SIG-M5 treated with dmso at 0.1 percent for 504 hours (cell line): ENCODE measurements at regions not wholly inside any gene's neighbourhood (a gene's known extent, or its start where the extent isn't known, plus 50 kb on each side); places are given as distances from the start of the nearest gene placed in this dataset.

Source experiments
- DNase-seq: peaks from one replicate; lab custom pipeline; 2025; ENCODE audit not compliant: unreplicated experiment; lab: John Stamatoyannopoulos, UW

DNA sequence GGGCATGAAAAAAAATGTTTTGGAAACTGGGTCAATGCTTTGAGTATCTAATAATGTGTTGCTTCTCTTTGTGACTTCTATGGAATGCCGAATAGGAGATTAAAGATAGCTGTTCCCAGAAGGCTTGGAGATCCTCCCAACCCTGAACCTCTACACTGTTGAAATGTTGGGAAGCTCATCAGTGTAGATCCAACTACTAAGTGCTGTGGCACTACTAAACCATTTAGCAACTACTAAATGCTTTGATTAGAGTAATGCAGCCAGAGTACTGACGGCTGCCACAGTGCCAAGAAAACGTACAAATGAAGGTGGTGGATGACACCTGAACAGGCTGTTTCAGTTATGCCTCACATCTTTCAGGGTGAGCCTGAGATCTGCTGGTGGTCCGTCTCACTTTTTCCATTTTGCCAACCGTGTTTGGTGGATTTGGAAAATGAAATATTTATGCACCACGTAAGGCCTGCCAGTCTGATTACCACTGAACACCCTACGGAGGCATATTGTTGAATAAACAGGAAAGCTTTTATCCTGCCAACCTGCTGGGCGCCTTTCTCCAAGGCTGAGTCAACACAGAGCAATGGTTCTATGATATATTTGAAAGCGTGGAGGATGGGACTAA, 938.0 kb upstream of the FLRT2 start:
- no peak for DNase-seq

DNA sequence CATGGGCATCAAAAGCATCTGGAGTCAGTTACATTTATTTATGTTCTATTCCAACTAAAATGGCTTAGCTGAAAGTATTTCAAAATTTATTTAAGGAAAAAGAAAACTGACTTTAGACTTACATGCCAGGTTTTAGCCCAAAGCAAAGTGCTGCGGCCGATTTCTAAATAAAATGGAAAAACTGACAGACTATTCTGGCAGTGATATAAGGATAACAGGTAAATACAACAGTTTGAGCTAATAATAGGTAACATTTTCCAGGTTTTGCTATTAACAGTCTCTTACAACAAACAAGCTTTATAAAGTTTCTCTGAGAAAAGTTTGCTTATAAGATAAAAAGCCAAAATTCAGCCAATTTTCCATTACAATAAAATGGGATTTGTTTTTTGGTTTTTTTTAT, 937.2 kb upstream of the FLRT2 start:
- DNase-seq: no peak

DNA sequence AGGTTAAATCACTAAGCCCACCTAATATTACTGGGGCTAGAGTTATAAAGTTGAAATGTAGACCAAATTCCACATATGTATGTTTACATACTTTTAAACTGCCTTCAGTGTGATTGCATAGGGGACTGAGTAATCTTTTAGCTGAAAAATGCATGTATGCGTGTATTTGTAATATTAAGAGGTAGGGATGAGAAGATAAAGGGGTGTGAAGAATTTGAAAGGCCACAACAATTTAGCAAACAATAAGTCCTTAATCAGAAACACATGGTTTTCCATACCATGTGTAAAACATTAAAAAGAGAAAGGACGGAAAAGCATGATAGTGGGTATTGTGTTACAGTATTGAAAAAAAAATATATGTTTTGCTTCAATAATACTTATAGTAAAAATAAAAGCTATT, 919.9 kb upstream of the FLRT2 start:
- DNase-seq: no peak

DNA sequence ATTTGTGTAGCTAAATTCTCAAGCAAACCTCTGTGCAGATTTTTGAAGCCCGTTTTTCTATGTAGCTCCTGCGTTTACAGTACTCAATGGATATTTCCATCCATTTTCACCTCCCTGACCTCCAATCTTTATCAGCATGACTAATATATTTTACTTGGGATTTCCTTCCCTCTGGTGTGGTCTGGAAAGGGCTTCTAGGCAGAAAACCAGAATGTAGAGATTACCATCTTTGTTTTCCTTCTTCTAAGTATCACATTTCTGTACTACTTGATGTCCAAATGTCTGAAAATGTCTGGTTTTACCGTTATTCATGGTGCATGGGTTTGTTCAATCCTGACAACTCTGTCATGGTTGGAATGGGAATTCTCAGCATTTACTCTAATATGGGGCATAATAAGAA, 907.6 kb upstream of the FLRT2 start:
- no peak for DNase-seq

DNA sequence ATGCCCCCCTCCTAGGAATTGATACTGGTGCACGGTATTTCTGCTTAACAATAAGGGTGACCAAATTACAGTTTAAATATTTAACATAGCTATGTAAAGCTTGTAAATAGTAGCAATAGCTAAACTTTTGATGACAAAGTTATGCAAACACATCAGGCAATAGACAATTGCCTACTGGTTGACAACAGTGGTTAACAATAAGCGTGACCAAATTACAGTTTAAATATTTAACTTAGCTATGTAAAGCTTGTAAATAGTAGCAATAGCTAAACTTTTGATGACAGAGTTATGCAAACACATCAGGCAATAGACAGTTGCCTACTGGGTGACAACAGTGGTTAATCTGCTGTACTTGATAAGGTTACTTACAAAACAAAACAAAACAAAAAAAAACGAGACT, 886.5 kb upstream of the FLRT2 start:
- no peak for DNase-seq

DNA sequence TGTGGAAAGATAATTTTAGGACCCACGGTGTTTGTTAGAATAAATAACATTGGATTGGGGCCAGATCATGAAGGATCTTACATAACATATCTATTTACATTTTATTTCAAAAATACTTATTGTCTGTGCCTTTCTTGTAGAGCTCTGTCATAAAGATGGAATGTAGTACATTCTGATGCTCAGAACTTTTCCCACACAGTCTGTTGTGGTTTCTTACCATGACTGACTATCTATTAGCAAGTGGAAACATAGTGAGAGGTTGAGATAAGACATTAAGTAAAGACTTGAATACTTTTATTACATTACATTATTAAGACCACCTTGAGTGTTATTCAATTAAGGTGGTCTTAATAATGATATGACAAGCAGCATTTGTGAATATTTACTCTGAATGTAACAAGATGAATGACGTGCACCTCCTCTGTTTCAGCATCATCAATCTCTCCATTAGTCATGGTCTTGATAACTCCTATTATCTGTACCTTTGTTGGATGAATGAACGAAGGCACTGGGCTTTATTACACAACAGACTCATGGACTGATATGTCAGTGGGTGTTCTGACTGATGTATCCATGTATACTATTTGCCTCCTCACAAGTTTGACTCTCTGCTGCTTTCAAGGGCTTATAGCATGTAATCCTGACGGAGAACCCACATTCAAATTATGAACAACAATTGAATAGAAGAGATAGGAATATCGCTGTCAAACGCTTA, 883.0 kb upstream of the FLRT2 start:
- DNase-seq: no peak

DNA sequence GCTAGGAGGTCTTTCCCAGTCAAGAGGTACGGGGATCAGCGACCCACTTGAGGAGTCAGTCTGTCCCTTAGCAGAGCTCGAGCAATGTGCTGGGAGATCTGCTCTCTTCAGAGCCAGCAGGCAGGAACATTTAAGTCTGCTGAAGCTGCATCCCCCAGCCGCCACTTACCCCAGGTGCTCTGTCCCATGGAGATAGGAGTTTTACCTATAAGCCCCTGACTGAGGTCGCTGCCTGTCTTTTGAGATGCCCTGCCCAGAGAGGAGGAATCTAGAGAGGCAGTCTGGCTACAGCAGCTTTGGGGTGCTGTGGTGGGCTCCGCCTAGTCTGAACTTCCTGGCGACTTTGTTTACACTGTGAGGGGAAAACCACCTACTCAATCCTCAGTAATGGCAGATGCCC, 874.9 kb upstream of the FLRT2 start:
- no peak for DNase-seq

DNA sequence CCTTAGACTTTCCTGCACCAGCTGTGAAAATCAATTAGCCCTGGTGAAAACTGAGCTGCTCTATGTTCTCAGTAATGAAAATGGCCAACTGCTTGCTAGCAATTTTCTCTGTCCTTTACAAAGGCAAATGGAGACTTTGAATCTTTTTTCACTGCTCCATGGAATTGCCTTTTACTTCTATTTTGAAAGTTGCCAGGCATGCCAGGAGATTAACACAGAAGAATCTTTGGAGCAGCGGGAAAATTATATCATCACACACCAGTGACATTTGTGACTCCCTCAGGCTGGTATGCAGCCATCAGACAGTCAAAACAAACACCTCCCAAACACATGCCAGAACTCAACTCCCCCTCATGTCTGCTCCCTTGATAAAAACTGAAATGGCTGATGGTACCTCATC, 872.0 kb upstream of the FLRT2 start:
- no peak for DNase-seq

DNA sequence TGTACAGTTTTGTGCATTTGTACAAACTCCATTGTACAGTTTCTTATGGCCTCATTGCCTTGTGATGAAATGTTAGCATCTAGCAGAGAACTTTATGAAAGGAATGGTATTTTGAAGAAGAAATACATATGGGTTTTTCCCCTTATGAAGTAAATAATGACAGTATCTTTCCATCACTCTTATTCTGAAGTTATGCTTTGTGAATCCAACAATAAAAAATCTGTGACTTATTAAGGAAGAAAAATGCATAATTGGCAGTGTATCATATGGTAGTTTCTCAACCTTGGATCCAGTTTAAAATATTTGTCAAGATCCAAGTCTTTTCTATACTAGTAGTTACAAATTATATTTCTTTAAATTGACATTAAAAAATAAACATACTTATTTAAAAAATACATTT, 859.1 kb upstream of the FLRT2 start:
- DNase-seq: no peak

DNA sequence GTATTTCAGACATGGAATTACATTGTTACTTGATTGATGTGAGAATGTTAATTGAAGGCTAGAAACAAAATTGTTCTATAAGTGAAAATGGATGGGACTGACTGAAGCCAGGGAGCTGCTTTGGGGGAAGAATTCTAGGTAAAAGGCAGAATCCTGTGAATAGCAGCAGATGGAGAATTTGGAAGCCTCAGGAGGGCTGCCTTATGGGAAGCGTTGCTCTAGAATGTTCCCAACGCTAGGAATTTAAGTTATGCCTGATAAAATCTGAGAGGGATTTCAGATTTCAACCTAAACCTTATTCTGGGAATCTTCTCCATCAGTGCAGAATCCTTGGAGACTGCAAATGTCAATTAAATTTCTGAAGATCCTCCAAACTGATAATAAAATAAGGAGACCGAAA, 858.2 kb upstream of the FLRT2 start:
- DNase-seq: no peak

DNA sequence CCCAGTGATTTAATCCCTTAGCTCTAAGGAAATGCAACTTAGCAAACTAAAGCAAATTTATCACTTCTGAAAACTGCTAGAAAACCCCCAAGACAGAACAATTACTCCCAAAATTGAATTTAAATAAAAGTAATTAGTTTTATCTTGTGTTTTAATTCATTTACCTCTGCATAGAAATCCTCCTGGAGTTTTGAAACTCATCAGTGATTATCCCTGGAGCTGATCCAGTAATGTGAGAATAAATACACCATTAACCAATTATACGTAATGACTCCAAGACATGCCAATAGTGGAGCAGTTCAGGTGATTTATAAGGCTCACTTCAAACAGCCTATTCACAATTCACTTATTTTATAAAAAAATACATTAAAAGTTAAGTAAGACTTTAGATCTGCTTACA, 855.3 kb upstream of the FLRT2 start:
- no peak for DNase-seq

DNA sequence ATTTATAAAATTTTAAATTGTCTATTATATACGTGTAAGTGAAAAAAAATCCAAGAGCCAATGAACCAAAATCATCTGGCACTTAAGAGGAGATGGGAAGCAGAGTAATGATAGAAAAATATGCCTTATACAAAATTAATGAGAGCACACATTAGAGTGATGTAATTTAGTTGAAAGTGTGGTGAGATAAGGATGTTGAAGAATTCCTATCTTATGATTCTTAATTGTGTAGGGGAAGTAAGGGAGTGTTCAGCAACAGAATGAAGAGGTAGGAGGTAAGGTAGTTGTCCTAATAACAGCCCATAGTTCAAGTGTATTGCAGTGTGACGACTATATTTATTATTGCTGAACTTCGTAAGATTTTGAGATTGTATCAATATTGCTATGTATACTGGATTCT, 843.4 kb upstream of the FLRT2 start:
- no peak for DNase-seq

DNA sequence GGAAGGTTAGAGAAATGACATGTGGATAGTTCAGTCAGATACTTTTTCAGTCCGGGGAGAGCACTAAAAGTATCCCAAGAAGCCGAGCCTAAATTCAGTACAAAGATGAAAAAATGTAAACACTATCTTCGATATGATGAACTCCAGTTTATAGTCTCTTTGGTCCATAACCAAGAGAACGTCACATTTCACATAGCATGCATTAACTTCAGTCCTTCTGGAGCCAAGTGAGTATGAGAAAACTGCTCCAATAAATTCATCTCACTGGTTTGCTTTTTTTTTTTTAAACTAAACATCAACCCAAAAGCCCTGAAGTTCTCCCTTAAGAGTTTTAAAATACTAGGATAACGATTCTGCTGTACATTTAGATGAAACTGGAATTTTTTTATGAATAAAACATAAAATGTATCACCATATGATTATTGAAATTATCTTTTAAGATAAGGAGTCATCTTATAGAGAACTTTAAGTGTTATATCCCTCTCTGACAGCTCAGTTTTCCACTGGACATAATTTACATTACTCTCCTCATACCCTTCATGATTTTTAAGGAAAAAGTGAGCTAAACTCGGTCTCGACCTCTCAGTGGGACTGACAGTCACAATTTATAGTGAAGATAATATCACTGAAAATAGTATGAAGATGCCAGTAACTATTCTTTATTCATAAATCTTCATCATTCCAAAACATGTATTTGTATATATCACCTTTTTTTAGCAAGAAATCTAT, 841.5 kb upstream of the FLRT2 start:
- no peak for DNase-seq

DNA sequence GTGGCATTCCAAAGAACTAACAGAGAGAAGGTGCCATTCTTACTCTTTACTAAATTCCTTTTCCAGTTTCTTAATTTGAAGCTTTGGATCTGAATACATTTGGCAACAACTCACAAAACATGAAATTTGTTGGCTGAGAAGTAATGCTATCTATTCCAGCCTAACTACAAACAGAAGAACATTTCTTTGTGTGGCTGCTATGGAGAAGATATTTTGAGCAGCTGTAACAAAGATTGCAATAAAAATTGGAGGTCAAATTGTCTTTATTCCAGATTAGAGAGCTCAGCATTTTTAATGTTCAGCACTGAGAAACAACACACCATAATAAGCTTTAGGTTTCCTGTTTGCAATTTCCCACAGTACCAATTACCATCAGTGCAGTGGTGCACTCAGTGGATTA, 835.8 kb upstream of the FLRT2 start:
- no peak for DNase-seq

DNA sequence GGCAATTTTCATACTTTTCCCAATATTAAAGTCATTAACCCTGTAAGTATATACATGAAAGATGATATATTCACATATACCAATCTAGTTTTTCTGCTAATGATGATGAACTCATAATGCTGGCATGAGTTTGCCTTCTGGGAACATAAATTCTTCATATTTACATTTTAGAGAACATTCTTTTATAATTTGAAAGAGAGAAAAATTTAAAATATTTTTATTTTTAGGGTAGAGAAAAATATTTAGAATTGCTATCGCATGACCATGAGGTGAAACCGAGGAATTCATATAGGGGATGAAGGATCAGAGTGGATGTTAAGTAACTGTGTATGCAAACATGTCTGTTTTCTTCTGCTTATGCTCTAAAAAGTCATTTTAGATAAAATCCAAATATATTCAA, 825.3 kb upstream of the FLRT2 start:
- DNase-seq: no peak

DNA sequence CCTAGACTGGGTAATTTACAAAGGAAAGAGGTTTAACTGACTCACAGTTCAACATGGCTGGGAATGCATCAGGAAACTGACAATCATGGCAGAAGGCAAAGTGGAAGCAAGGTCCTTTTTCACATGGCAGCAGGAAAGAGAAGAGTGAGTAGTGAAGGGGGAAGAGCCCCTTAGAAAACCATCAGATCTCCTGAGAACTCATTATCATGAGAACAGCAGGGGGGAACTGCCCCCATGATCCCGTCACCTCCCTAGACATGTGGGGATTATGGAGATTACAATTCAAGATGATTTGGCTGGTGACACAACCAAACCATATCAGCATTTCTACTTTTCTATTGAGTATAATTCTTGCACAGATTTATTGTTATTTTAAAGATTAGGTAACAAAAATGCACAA, 822.1 kb upstream of the FLRT2 start:
- DNase-seq: no peak

DNA sequence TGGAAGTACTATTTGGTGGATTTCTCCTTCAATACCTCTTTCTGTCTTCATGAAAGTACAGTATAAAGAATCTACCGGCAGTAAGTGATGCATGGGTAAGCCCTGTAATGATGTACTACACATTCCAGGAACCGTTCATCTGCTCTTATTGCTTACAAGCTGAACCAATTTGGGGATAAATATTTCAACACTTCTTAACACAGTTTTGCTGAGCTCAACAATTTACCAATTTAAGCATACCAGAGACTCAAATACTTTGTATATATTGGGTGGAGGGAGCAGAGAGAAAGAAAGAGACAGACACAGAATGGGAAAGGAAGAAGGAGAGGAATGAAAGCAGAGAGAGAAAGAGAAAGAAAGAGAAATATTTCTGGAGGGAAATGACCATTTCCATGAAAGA, 821.1 kb upstream of the FLRT2 start:
- DNase-seq: no peak

DNA sequence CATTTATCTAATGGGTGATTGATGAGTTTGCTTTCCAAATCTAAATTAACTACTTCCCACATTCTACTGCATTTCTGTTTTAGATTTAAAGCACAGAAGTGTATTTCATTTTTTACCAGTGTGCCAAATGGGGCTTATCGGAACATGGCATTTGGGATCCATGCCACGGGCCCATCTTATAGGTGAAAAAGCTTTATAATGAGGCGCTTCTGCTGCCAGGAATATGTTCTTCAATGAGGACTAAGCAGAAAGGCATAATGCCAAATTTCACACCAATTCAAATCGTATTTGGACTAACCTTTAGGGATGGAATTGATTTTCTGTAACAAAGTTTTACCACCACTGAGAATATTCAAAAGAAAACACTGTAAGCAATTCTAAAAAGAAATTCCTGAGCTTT, 803.5 kb upstream of the FLRT2 start:
- DNase-seq: no peak

DNA sequence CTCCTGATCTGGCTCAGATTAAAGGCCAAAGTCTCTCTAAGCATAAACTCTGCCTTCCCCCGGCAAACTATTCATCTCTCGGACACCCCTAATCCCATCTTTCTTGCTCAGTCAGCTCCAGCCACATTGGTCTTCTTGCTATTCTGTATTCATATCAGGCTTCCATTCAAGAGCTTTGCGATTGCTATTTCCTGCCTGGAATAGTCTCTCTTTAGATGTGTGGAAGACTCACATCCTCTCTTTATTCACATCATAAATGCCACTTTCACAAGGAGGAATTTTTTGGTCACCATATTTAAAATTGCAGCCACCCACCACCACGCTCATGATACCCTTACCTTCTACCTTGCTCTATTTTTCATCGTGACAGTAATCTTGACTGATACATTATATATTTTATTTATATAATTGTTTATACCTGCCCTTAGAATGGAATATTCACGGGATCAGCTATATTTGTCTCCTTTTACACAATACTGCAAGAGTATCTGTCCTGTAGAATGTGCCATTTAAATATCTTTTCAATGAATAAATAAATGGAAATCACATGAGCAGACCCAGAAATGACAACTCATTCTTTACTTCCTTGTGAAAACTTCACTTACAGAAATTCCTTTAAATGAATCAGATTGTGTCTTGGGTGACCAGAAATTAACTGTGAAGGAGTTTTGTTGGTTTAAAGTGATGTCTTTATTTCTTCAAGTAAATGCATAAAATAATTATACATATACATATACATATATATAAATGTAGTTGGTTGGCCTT, 780.6 kb upstream of the FLRT2 start:
- DNase-seq: no peak

DNA sequence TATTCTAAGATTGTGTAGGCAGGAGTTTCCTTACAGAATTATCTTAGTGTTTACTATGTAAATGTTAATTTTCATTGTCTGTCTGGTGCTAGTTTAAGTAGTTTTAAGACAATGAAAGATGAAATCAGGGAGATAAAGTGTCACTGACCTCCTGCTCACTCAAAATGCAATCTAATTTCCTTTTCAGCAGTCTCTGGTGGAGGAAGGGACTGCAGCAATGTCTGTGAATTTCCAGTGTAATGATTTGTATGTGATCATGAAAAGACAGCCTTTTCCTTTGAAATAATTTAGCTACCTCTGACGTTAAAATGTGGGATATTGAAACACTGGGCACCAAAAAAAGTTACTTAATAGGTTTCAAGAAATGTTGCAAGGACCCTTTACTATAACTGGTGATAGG, 779.7 kb upstream of the FLRT2 start:
- DNase-seq: no peak

DNA sequence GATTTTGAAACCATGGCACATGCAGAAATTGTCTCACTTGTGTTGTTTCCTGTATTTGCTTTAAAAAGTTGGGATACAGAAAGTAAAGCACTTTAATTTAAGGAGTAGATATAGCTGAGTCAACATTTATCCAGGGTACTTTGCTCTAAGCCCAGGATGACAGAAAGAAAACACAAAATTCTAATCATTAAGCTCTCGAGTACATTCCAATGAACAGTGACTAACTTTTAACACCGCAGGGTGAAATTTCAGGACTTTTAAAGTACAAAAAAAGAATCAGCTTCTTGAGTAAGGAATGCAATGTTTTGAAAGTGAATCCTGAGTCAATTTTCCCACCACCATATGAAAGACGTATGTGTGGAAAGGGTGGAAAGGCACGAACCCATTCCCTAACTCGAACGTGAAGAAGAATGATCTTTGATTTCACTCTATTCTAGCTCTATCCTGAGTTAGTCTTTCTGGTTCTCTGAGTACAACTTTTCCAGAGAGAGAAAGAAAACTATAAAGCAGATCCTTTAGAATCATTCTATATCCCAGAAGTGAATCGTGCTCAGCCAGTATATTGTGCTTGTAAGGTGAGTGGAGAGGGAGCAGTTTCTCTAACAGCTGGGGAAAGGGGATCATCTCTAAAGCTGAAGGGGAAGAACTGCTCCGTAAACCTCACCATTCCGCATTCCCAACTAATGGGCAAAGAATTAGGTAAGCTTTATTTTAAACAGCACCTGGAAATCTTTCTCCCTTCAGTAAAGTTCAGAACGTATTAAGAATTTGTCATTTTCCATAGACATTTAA, 779.0 kb upstream of the FLRT2 start:
- DNase-seq: no peak
